HUES64 (cell line): ENCODE measurements at regions not wholly inside any gene's neighbourhood (a gene's known extent, or its start where the extent isn't known, plus 50 kb on each side); places are given as distances from the start of the nearest gene placed in this dataset.

Experiments
- H3K27ac ChIP-seq: 2 replicates; pipeline ENCODE4 v1.7.0; 2013; ENCODE audit warnings: low read depth, low read length, inconsistent platforms
- H3K27me3 ChIP-seq: 2 replicates; pipeline ENCODE4 v1.6.1; 2013; ENCODE audit warnings: mild to moderate bottlenecking, low read length; ENCODE audit not compliant: insufficient read depth
- H3K36me3 ChIP-seq: 2 replicates; pipeline ENCODE4 v1.6.1; 2013; ENCODE audit warnings: mild to moderate bottlenecking, low read length; ENCODE audit not compliant: insufficient read depth
- H3K4me1 ChIP-seq: 2 replicates; pipeline ENCODE4 v1.6.1; 2013; ENCODE audit warnings: mild to moderate bottlenecking, low read length, moderate library complexity; ENCODE audit not compliant: insufficient read depth
- H3K4me3 ChIP-seq: 2 replicates; pipeline ENCODE4 v1.5.1; 2013; ENCODE audit warnings: mild to moderate bottlenecking, low read length, moderate library complexity
- H3K9ac ChIP-seq: 2 replicates; pipeline ENCODE4 v1.6.1; 2013; ENCODE audit warnings: mild to moderate bottlenecking, low read depth, low read length
- H3K9me3 ChIP-seq: 2 replicates; pipeline ENCODE4 v1.6.1; 2013; ENCODE audit warnings: low read depth, low read length; ENCODE audit not compliant: insufficient read depth
- WGBS: fragments of 150-250, 120-280 bp; methylation state at CpG from one replicate; pipeline ENCODE4 v1.1.7; 2013; ENCODE audit warnings: missing lambda C conversion rate; 5-methylcytosine and 5-hydroxymethylcytosine counted together

DNA sequence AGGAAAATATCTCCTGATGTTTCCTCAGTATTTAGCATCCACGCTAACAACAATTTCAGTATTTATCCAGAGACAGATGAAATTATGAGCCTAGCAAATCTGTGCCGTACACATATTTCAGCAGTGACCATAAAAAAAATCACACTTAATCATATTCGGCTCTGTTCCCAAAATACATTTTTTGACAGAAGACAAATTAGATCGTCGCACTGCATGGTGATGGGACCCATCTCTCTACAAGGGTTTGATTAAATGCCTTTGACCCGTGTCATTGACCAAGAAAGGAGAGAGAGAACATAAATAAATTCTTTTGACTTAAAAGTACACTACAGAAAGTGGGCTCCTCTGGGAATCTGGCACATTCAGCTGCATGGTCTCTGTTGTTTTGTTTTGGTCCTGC, 215.3 kb upstream of the SEMA6D start:
- Histone ChIP-seq H3K27me3 (no peaks in the 10 kb centered on the region), H3K4me3 (no peak overlapping the region), H3K9ac (no peak overlapping the region), H3K27ac (no peak overlapping the region), H3K9me3 (no peaks in the 10 kb centered on the region), H3K4me1 (no peaks in the 10 kb centered on the region), H3K36me3 (no peaks in the 10 kb centered on the region)
- WGBS, result 96% methylated on average over 6 of the region's 6 CpGs

GRCh38 chr15:47503876-47504275, 213.4 kb upstream of the SEMA6D start:
- no peak overlapping the region for H3K27ac ChIP-seq
- H3K9ac ChIP-seq, result no peak overlapping the region
- WGBS, result 93% methylated on average over 2 of the region's 2 CpGs

GRCh38 chr15:47504624-47505256, 212.6 kb upstream of the SEMA6D start:
- Histone ChIP-seq H3K4me3 (no peak overlapping the region), H3K9me3 (no peaks in the 10 kb centered on the region), H3K36me3 (no peaks in the 10 kb centered on the region), H3K27me3 (no peaks in the 10 kb centered on the region), H3K9ac (no peak overlapping the region), H3K4me1 (no peaks in the 10 kb centered on the region), H3K27ac (no peak overlapping the region)
- 95% methylated on average over 7 of the region's 7 CpGs for WGBS

More at GRCh38 chr15:47503876-47504275, 213.4 kb upstream of the SEMA6D start:
- H3K36me3 ChIP-seq, result no peaks in the 10 kb centered on the region
- no peaks in the 10 kb centered on the region for H3K4me1 ChIP-seq
- H3K27me3 ChIP-seq, result no peaks in the 10 kb centered on the region
- no peak overlapping the region for H3K4me3 ChIP-seq
- no peaks in the 10 kb centered on the region for H3K9me3 ChIP-seq

DNA sequence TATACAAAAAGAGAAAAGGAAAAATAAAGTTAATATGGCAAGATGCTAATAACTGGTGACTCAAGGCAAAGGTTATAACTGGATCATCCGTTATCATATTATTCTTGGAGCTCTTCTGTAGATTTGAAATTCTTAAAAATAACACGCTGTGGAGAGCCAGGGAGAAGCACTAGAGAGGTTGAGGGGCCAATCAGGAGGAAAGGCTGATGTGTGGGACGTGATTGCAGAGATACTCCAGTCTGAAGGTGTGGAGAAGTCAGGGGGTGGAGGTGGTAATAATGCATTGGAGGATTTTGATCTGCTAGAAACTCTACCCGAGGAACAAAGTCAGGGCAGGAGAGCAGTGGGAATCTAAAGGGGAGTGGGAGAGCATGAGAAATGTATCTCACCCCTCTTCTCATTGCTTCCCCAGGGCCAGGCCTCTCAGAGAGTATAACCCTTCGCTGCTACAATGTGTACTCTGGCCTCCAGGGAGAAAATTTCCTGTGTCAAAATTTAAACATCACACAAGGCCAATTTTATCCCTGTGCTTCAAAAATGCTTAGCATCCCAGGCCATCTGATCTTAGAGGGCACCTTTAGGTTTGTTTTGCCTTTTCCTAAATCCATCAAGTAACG, 211.5 kb upstream of the SEMA6D start:
- WGBS, result 93% methylated on average over 6 of the region's 6 CpGs
- no peak overlapping the region for H3K27ac ChIP-seq

DNA sequence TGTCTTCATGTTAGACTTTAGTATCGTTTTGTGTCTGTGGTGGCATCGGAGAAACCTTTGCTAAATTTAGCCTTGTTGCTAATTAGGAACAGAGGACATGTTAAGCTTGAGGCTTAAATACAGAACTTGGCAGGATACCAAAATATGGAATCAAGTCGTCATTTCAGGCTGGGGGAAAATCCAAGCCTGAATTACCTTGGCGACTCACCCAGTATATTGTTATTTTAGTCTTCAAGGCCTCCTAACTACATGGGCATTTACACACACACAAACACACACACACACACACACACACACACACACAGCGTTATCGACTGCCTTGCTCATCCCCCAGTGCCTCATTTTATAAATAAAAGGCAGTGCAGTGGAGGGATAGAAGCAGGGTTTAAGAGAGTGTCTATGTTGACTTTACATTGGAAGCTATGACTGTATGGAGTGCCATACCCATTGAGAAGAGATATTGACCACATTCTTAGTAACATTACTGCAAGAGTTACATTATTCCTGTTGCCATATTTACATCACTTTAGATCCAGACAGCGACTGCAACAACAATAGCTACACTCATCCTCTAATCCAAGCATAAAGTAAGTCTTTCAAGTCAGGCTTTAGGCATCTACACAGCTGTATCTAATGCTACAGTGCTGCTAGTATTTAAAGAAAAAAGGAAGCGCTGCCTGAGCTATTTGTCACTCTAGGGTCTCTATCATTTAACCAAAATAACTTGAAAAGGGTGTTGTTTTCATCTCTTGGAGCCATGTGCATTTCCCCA, 210.8 kb upstream of the SEMA6D start:
- WGBS, result 94% methylated on average over 5 of the region's 8 CpGs
- Histone ChIP-seq H3K27me3 (no peaks in the 10 kb centered on the region), H3K27ac (no peak overlapping the region), H3K36me3 (no peaks in the 10 kb centered on the region), H3K9ac (no peak overlapping the region), H3K4me1 (no peaks in the 10 kb centered on the region), H3K4me3 (no peak overlapping the region), H3K9me3 (no peaks in the 10 kb centered on the region)

More for the DNA sequence above, 211.5 kb upstream of the SEMA6D start:
- Histone ChIP-seq H3K9me3 (no peaks in the 10 kb centered on the region), H3K4me1 (no peaks in the 10 kb centered on the region), H3K9ac (no peak overlapping the region), H3K4me3 (no peak overlapping the region), H3K36me3 (no peaks in the 10 kb centered on the region), H3K27me3 (no peaks in the 10 kb centered on the region)

DNA sequence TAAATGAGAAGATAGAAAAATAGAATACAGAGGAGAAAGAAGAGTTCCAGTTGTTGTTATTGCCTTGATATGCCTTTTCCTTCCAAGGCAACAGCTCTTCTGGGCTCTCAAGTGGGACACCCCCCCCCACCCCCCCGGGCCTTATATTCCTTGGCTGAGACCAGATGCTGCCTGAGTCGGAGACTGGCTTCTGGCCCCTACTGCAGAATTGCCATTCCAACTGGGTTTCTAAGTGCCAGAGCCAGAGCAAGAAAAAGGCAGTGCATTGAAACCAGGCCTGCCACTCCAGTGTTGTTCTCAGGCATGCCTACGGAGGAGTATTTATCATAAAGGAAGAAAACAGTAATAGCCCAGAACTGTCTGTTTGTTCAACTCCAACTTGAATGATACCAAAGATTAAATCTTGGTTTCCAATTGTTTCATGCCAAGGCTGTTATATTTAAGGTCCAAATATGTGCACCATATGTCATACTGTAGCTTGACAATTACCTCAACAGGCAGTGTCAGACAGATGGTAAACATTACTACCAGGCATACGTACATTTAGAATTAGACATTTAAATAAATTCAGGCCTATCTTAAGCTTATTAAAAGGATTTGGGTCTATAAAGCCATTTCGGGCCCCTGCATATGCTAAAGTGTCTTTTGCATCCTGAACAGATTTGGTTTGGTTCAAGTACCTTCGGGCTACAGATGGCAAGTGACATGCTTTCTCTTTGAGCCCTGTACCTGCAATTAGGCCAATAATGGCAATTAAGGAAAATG, 209.9 kb upstream of the SEMA6D start:
- WGBS, result 93% methylated on average over 6 of the region's 6 CpGs
- H3K36me3 ChIP-seq, result no peaks in the 10 kb centered on the region
- H3K27ac ChIP-seq, result no peak overlapping the region

GRCh38 chr15:47511261-47511660, 206.0 kb upstream of the SEMA6D start:
- H3K9me3 ChIP-seq, result no peaks in the 10 kb centered on the region
- H3K4me1 ChIP-seq, result no peaks in the 10 kb centered on the region
- WGBS, result 95% methylated on average over 1 of the region's 1 CpG
- no peaks in the 10 kb centered on the region for H3K27me3 ChIP-seq
- H3K9ac ChIP-seq, result no peak overlapping the region
- no peak overlapping the region for H3K4me3 ChIP-seq
- H3K27ac ChIP-seq, result no peak overlapping the region
- H3K36me3 ChIP-seq, result no peaks in the 10 kb centered on the region

More for the DNA sequence above, 209.9 kb upstream of the SEMA6D start:
- Histone ChIP-seq H3K9me3 (no peaks in the 10 kb centered on the region), H3K27me3 (no peaks in the 10 kb centered on the region), H3K4me3 (no peak overlapping the region), H3K9ac (no peak overlapping the region), H3K4me1 (no peaks in the 10 kb centered on the region)

GRCh38 chr15:47513471-47513870, 203.8 kb upstream of the SEMA6D start:
- Histone ChIP-seq H3K36me3 (no peaks in the 10 kb centered on the region), H3K4me3 (no peak overlapping the region), H3K27ac (no peak overlapping the region), H3K9ac (no peak overlapping the region), H3K9me3 (no peaks in the 10 kb centered on the region), H3K4me1 (no peaks in the 10 kb centered on the region; the same call in 1 of the 2 replicates), H3K27me3 (no peaks in the 10 kb centered on the region)
- WGBS, result 97% methylated on average over 5 of the region's 5 CpGs

DNA sequence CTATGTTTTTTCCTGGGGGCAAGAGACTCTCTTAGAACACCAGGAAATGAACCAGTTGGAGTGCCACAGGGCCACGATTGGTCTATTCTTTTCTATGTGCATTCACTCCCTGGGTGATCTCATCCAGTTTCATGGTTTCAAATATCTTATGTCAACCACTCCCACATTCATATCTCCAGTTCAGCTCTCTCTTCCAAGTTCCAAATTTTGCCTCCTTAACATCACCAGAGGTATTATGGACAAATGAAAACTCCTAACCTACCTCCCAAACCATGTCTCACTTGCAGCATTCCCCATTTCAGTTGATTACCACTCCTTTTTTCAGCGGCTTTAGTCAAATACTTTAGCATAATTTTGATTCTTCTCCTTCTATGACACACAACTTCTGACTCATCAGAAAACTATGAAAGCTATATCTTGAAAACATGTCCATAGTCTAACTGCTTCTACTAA, 203.1 kb upstream of the SEMA6D start:
- H3K9ac ChIP-seq, result no peak overlapping the region
- H3K36me3 ChIP-seq, result no peaks in the 10 kb centered on the region
- H3K9me3 ChIP-seq, result no peaks in the 10 kb centered on the region
- H3K4me3 ChIP-seq, result no peak overlapping the region
- WGBS, result 91% methylated on average over 2 of the region's 2 CpGs
- H3K4me1 ChIP-seq, result no peaks in the 10 kb centered on the region; the same call in 1 of the 2 replicates
- H3K27me3 ChIP-seq, result no peaks in the 10 kb centered on the region
- no peak overlapping the region for H3K27ac ChIP-seq

DNA sequence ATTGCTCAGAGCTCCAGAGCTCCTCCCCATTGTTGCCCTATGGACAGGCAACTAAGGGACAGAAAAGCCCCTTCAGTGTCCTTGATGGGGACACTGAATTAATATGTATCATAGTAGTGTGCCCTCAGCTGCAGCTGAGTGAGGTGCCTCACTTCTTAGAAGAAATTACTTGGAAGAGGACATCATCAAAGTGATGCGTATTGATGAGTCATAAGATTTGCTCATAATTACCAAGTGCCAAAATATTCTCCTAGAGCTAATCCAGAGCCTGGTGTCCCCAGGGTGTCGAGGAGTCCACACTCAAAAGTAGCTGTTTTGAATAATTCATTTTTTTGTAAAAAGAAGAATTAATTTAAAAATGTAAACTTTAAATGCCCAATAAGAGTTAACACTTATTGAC, 200.7 kb upstream of the SEMA6D start:
- no peak overlapping the region for H3K27ac ChIP-seq
- H3K9ac ChIP-seq, result no peak overlapping the region
- H3K9me3 ChIP-seq, result no peaks in the 10 kb centered on the region
- WGBS, result 100% methylated on average over 1 of the region's 2 CpGs
- no peak overlapping the region for H3K4me3 ChIP-seq
- no peaks in the 10 kb centered on the region for H3K36me3 ChIP-seq
- H3K4me1 ChIP-seq, result no peaks in the 10 kb centered on the region; the same call in 1 of the 2 replicates
- no peaks in the 10 kb centered on the region for H3K27me3 ChIP-seq

- no peak overlapping the region for H3K9ac ChIP-seq
- no peak overlapping the region for H3K27ac ChIP-seq
- H3K4me1 ChIP-seq, result no peaks in the 10 kb centered on the region; the same call in 1 of the 2 replicates
- 95% methylated on average over 1 of the region's 1 CpG for WGBS
- no peaks in the 10 kb centered on the region for H3K27me3 ChIP-seq
- no peaks in the 10 kb centered on the region for H3K9me3 ChIP-seq
- no peaks in the 10 kb centered on the region for H3K36me3 ChIP-seq
- H3K4me3 ChIP-seq, result no peak overlapping the region
These were observed 200.3 kb upstream of the SEMA6D start for GRCh38 chr15:47516972-47517371.
